SK-N-MC (cell line): ENCODE measurements at regions not wholly inside any gene's neighbourhood (a gene's known extent, or its start where the extent isn't known, plus 50 kb on each side); places are given as distances from the start of the nearest gene placed in this dataset.

Experiments used
- EZH2 ChIP-seq: fragments of 200-600 bp; sonication (generic); IDR thresholded peaks from one replicate; pipeline ENCODE4 v1.6.1; 2017; ENCODE audit warnings: antibody characterized with exemption
- FOXP2 ChIP-seq: optimal IDR thresholded peaks from 2 replicates; pipeline ENCODE3; 2011; ENCODE audit warnings: mild to moderate bottlenecking, moderate library complexity; ENCODE audit not compliant: insufficient read depth; ENCODE audit errors: extremely low read length, control extremely low read depth
- POLR2AphosphoS5 ChIP-seq: IDR thresholded peaks from 2 replicates; pipeline ENCODE4 v1.6.1; 2012; ENCODE audit warnings: mild to moderate bottlenecking, low read depth, low read length, borderline replicate concordance

GRCh38 chr11:70900540-70900939 lies 351.8 kb downstream of the SHANK2 start:
- TF ChIP-seq EZH2 (no peak), POLR2AphosphoS5 (no peak), FOXP2 (no peak)
